ENCODE measurements at regions not wholly inside any gene's neighbourhood (a gene's known extent, or its start where the extent isn't known, plus 50 kb on each side); places are given as distances from the start of the nearest gene placed in this dataset.

- no peak for TF ChIP-seq CTCF (IDR thresholded peaks at IDR 0.05; ENCODE audit: insufficient read depth, low read length)
- no peak for TF ChIP-seq POLR2AphosphoS5 (IDR thresholded peaks at IDR 0.05; ENCODE audit: low read depth)
- TF ChIP-seq SPI1 (IDR thresholded peaks at IDR 0.05; ENCODE audit: borderline replicate concordance, low read depth): no peak
- TF ChIP-seq GABPA (IDR thresholded peaks at IDR 0.05; ENCODE audit: low read depth): no peak
Observed at GRCh38 chr9:7259544-7260241, 501.9 kb downstream of the KDM4C start.

Data from HL-60 (cell line).